Endothelial cell of umbilical vein (primary cell): ENCODE measurements at regions not wholly inside any gene's neighbourhood (a gene's known extent, or its start where the extent isn't known, plus 50 kb on each side); places are given as distances from the start of the nearest gene placed in this dataset.

Experiments
- BruUV-seq: library from RNA; stranded (reverse); fragments of 400-500 nt; replicated peaks from 2 replicates; lab custom pipeline; 2021; lab: Mats Ljungman, UMichigan
- CTCF ChIA-PET: fragments of 300-600, 350-600 bp; sonication (Branson Sonifier 250); formaldehyde crosslinking; loops from one replicate; lab custom pipeline; 2021; ENCODE audit warnings: antibody characterized with exemption, inconsistent platforms; lab: Charles Lee
- POLR2A ChIA-PET: fragments of 300-600, 350-600 bp; sonication (Branson Sonifier 250); formaldehyde crosslinking; loops from one replicate; lab custom pipeline; 2021; ENCODE audit warnings: antibody characterized with exemption, inconsistent platforms; lab: Charles Lee
- DNase-seq: peaks from one replicate; pipeline ENCODE4 v3.0.0-alpha.2; 2011; ENCODE audit warnings: low read depth, low spot score
- FAIRE-seq: peaks from 2 replicates; lab custom pipeline; 2011; peaks lifted over from hg19 to GRCh38; lab: Jason Lieb, UNC
- H2AFZ ChIP-seq: 2 replicates; pipeline ENCODE4 v1.6.0; 2012; ENCODE audit warnings: low read depth, low read length, control low read depth, inconsistent platforms
- H3K27ac ChIP-seq: 2 replicates; pipeline ENCODE4 v1.5.1; 2011; ENCODE audit warnings: low read depth, mild to moderate bottlenecking, control low read depth, low read length, moderate library complexity; ENCODE audit not compliant: insufficient read depth
- H3K27me3 ChIP-seq, 2 experiments: 2 replicates each; pipeline versions ENCODE4 v1.6.0 to v1.6.1; 2011; ENCODE audit warnings: low read length in 2 of 2, mixed read lengths in 1 of 2; ENCODE audit not compliant: control insufficient read depth in 2 of 2, insufficient read depth in 2 of 2
- H3K36me3 ChIP-seq, 2 experiments: 2 replicates in 1 of 2; 3 replicates in 1 of 2; pipeline ENCODE4 v1.5.1; 2011; ENCODE audit warnings: low read length in 2 of 2, mild to moderate bottlenecking in 1 of 2, moderate library complexity in 1 of 2; ENCODE audit not compliant: control insufficient read depth in 2 of 2, insufficient read depth in 2 of 2; ENCODE audit errors: extremely low read depth in 1 of 2
- H3K4me1 ChIP-seq: 3 replicates; pipeline ENCODE4 v1.5.1; 2011; ENCODE audit warnings: mild to moderate bottlenecking, low read length; ENCODE audit not compliant: control insufficient read depth, insufficient read depth; ENCODE audit errors: extremely low read depth
- H3K4me2 ChIP-seq: 2 replicates; pipeline ENCODE4 v1.6.1; 2011; ENCODE audit warnings: low read length, control low read depth, mixed read lengths; ENCODE audit not compliant: insufficient read depth
- H3K4me3 ChIP-seq, 3 experiments: fragments of 200-600 bp in 1 of 3; sonication (generic), shearing (Covaris generic) in 1 of 3; replicated peaks in 1 of 3; 2 replicates each; pipeline ENCODE4 v1.5.1; 2011 to 2016; ENCODE audit warnings: control low read depth in 3 of 3, low read length in 3 of 3, mild to moderate bottlenecking in 2 of 3, inconsistent platforms in 1 of 3, low read depth in 1 of 3, moderate library complexity in 1 of 3; ENCODE audit not compliant: insufficient read depth in 1 of 3
- H3K79me2 ChIP-seq: 2 replicates; pipeline ENCODE4 v1.6.0; 2012; ENCODE audit warnings: low read length, inconsistent platforms; ENCODE audit not compliant: control insufficient read depth, insufficient read depth
- H3K9ac ChIP-seq: replicated peaks from 2 replicates; pipeline ENCODE3; 2011; ENCODE audit warnings: low read length, control low read depth; ENCODE audit not compliant: insufficient read depth; ENCODE audit errors: extremely low read depth
- H3K9me1 ChIP-seq: replicated peaks from 3 replicates; pipeline ENCODE4 v1.6.0; 2011; ENCODE audit warnings: mild to moderate bottlenecking, low read length; ENCODE audit not compliant: control insufficient read depth, insufficient read depth; ENCODE audit errors: extremely low read depth
- H3K9me3 ChIP-seq: replicated peaks from 2 replicates; pipeline ENCODE4 v1.5.1; 2012; ENCODE audit warnings: low read length, inconsistent platforms; ENCODE audit not compliant: control insufficient read depth, insufficient read depth
- H4K20me1 ChIP-seq: replicated peaks from 2 replicates; pipeline ENCODE3; 2011; ENCODE audit warnings: mild to moderate bottlenecking, low read length; ENCODE audit not compliant: control insufficient read depth, insufficient read depth; ENCODE audit errors: extremely low read depth
- EZH2 ChIP-seq: IDR thresholded peaks from 2 replicates; pipeline ENCODE4 v1.6.1; 2012; ENCODE audit warnings: borderline replicate concordance, low read depth, mild to moderate bottlenecking, moderate library complexity, low read length, inconsistent platforms; ENCODE audit not compliant: severe bottlenecking
- FOS ChIP-seq: IDR thresholded peaks from 2 replicates; pipeline ENCODE4 v1.6.1; 2011; ENCODE audit warnings: mild to moderate bottlenecking, low read length, moderate library complexity, borderline replicate concordance; ENCODE audit not compliant: insufficient read depth
- GATA2 ChIP-seq: IDR thresholded peaks from 2 replicates; pipeline ENCODE4 v1.7.0; 2011; ENCODE audit warnings: low read depth, mild to moderate bottlenecking, moderate library complexity, mixed read lengths, low read length; ENCODE audit not compliant: insufficient read length, insufficient read depth
- JUN ChIP-seq: IDR thresholded peaks from 2 replicates; pipeline ENCODE4 v1.6.1; 2011; ENCODE audit warnings: borderline replicate concordance, low read depth; ENCODE audit not compliant: insufficient read length, insufficient read depth
- MAX ChIP-seq: IDR thresholded peaks from 2 replicates; pipeline ENCODE4 v1.6.1; 2011; ENCODE audit not compliant: insufficient read depth, insufficient read length
- MYC ChIP-seq: IDR thresholded peaks from one replicate; pipeline ENCODE4 v1.6.1; 2011; ENCODE audit warnings: mild to moderate bottlenecking, low read depth, low read length
- POLR2A ChIP-seq: IDR thresholded peaks from 2 replicates; pipeline ENCODE4 v1.6.1; 2012; ENCODE audit warnings: low read depth, mild to moderate bottlenecking, control low read depth, low read length
- POLR2AphosphoS5 ChIP-seq: IDR thresholded peaks from 2 replicates; pipeline ENCODE4 v1.6.1; 2012; ENCODE audit warnings: low read depth, mild to moderate bottlenecking, control low read depth, low read length, moderate library complexity; ENCODE audit not compliant: insufficient read depth
- dilution Hi-C: fragments of 300-500 bp; cut with MboI; formaldehyde crosslinking; loops from one replicate; pipeline ENCODE4 v1.15.0; 2019; ENCODE audit warnings: low sequenced_read_pairs; ENCODE audit not compliant: extremely low pct_ligation_motif_present
- intact Hi-C: fragments of 100-400 bp; cut with micrococcal nuclease; formaldehyde crosslinking; loops from one replicate; pipeline ENCODE4 v1.10.0; 2022
- TF ChIP-seq, protein P1 (sequence below), 2 donors: IDR thresholded peaks; 1 replicate in 1 of 2; 2 replicates in 1 of 2; pipeline ENCODE4 v1.5.1; 2011; ENCODE audit warnings: low read length in 2 of 2, mild to moderate bottlenecking in 2 of 2, moderate library complexity in 2 of 2, control low read depth in 1 of 2, inconsistent platforms in 1 of 2, low read depth in 1 of 2; ENCODE audit not compliant: insufficient read depth in 1 of 2; ENCODE audit errors: extremely low read depth in 1 of 2

DNA sequence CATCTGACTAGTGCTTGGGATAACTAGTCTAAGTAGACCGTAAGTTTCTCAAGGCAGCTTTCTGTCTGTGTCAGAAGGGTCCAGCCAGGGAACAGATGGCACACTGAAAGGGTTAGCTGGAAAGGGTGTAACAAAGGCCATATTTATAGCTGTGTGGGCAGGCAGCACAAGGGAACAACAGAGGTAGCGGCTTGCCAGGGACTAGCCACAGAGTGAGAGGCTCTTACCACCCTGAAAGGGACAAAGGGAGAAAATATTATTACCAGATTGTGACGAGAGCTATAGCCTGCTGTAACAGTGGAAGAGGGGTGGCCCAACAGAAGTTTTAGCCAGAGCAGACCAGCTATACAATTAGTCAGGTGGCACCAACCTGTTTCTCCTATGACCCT is 129.4 kb downstream of the CCDC34 start:
- H3K9ac ChIP-seq: no peak overlapping the region
- no peak for DNase-seq
- H2AFZ ChIP-seq: no peak overlapping the region
- FAIRE-seq: no peak
- H3K79me2 ChIP-seq: no peaks in the 10 kb centered on the region
- H3K27me3 ChIP-seq: peaks cover 31 to 34% of the 10 kb centered on the region in 2 experiments
- H3K4me1 ChIP-seq: no peaks in the 10 kb centered on the region
- BruUV-seq: no TSS peak
- ChIA-PET POLR2A (no interaction called here), CTCF (interaction anchor here (1.1 to 2.0 kb wide), 6 partner anchors 14 to 252 kb away, joined by 3 to 15 read pairs (median 4); no protein-coding TSS in a partner anchor)
- dilution Hi-C loops: no loop called here
- no peak overlapping the region for H3K4me2 ChIP-seq
- H3K9me3 ChIP-seq: no peaks in the 10 kb centered on the region
- no peak for TF ChIP-seq EZH2
- TF ChIP-seq GATA2: no peak
- no peak for TF ChIP-seq POLR2A
- TF ChIP-seq MYC: no peak
- TF ChIP-seq JUN: no peak
- TF ChIP-seq, protein P1, sequence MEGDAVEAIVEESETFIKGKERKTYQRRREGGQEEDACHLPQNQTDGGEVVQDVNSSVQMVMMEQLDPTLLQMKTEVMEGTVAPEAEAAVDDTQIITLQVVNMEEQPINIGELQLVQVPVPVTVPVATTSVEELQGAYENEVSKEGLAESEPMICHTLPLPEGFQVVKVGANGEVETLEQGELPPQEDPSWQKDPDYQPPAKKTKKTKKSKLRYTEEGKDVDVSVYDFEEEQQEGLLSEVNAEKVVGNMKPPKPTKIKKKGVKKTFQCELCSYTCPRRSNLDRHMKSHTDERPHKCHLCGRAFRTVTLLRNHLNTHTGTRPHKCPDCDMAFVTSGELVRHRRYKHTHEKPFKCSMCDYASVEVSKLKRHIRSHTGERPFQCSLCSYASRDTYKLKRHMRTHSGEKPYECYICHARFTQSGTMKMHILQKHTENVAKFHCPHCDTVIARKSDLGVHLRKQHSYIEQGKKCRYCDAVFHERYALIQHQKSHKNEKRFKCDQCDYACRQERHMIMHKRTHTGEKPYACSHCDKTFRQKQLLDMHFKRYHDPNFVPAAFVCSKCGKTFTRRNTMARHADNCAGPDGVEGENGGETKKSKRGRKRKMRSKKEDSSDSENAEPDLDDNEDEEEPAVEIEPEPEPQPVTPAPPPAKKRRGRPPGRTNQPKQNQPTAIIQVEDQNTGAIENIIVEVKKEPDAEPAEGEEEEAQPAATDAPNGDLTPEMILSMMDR (IDR thresholded peaks at IDR 0.05; ENCODE audit: extremely low read depth in 1 of 2, insufficient read depth in 1 of 2, low read depth in 1 of 2, low read length in 2 of 2): no peak
- no peak for TF ChIP-seq FOS
- no peak for TF ChIP-seq POLR2AphosphoS5
- TF ChIP-seq MAX: no peak
- no peaks in the 10 kb centered on the region for H4K20me1 ChIP-seq
- H3K9me1 ChIP-seq: no peaks in the 10 kb centered on the region
- no peak overlapping the region for H3K4me3 ChIP-seq
- intact Hi-C loops: no loop called here
- no peaks in the 10 kb centered on the region for H3K36me3 ChIP-seq
- H3K27ac ChIP-seq: no peak overlapping the region
